HepG2 (cell line): ENCODE measurements at regions not wholly inside any gene's neighbourhood (a gene's known extent, or its start where the extent isn't known, plus 50 kb on each side); places are given as distances from the start of the nearest gene placed in this dataset.

ENCODE experiments used
- ATAC-seq: fragments of 200-7000 bp; cut with Tn5 transposase; 3 replicates; pipeline ENCODE4 v1.9.1; 2020; ENCODE audit warnings: mild to moderate bottlenecking, moderate library complexity
- BruUV-seq: library from RNA; stranded (reverse); fragments of 400-500 nt; replicated peaks from 2 replicates; lab custom pipeline; 2021; lab: Mats Ljungman, UMichigan
- CTCF ChIA-PET: fragments of 300-600 bp; formaldehyde crosslinking; extraction: SDS; loops from one replicate; lab custom pipeline; 2021; ENCODE audit warnings: low total read pairs, inconsistent platforms, low intra/inter-chr PET ratio; lab: Yijun Ruan, JAX
- POLR2A ChIA-PET: fragments of 350-600 bp; sonication (Branson Sonifier 250); formaldehyde crosslinking; loops from one replicate; lab custom pipeline; 2020; ENCODE audit warnings: antibody characterized with exemption, inconsistent platforms; lab: Yijun Ruan, JAX
- DNase-seq: peaks from one replicate; pipeline ENCODE4 v3.0.0-alpha.2; 2015; ENCODE audit warnings: low spot score
- FAIRE-seq: peaks from 3 replicates; lab custom pipeline; 2011; peaks lifted over from hg19 to GRCh38; lab: Jason Lieb, UNC
- H2AFZ ChIP-seq: one replicate; pipeline ENCODE4 v1.6.1; 2011; ENCODE audit warnings: low read length, inconsistent platforms
- H3K27ac ChIP-seq: fragments of 300-600 bp; 3 replicates; pipeline ENCODE4 v1.8.0; 2011; ENCODE audit warnings: mixed run types, mild to moderate bottlenecking, mixed read lengths, low read length, inconsistent platforms; ENCODE audit not compliant: insufficient read depth; ENCODE audit errors: extremely low read length
- H3K27me3 ChIP-seq, 2 experiments: fragments of 200-600 bp in 1 of 2; 2 replicates in 1 of 2; 3 replicates in 1 of 2; pipeline versions ENCODE4 v1.6.0 to v1.8.0; 2011; ENCODE audit warnings: low read length in 2 of 2, mild to moderate bottlenecking in 2 of 2, moderate library complexity in 2 of 2, inconsistent platforms in 1 of 2; ENCODE audit not compliant: insufficient read depth in 2 of 2, control insufficient read depth in 1 of 2
- H3K36me3 ChIP-seq, 2 experiments: fragments of 200-600 bp in 1 of 2; replicated peaks in 1 of 2; 2 replicates in 1 of 2; 3 replicates in 1 of 2; pipeline versions ENCODE4 v1.5.1 to v1.8.0; 2011; ENCODE audit warnings: low read length in 2 of 2, inconsistent platforms in 1 of 2; ENCODE audit not compliant: insufficient read depth in 2 of 2, control insufficient read depth in 1 of 2
- H3K4me1 ChIP-seq: 2 replicates; pipeline ENCODE4 v1.5.1; 2012; ENCODE audit warnings: low read length, inconsistent platforms; ENCODE audit not compliant: insufficient read depth
- H3K4me2 ChIP-seq: 2 replicates; pipeline ENCODE4 v1.6.0; 2011; ENCODE audit warnings: low read depth, low read length, inconsistent platforms
- H3K4me3 ChIP-seq, 3 experiments: fragments of 200-600 bp in 1 of 3; sonication (generic), shearing (Covaris generic) in 1 of 3; replicated peaks in 1 of 3; 2 replicates each; pipeline ENCODE4 v1.5.1; 2011 to 2016; ENCODE audit warnings: low read length in 3 of 3, inconsistent platforms in 2 of 3, low read depth in 2 of 3, mild to moderate bottlenecking in 2 of 3, control low read depth in 1 of 3, mixed read lengths in 1 of 3; ENCODE audit not compliant: insufficient read depth in 1 of 3
- H3K79me2 ChIP-seq: one replicate; pipeline ENCODE4 v1.6.1; 2011; ENCODE audit warnings: low read length, inconsistent platforms; ENCODE audit not compliant: insufficient read depth
- H3K9ac ChIP-seq: 2 replicates; pipeline ENCODE4 v1.6.0; 2011; ENCODE audit warnings: mild to moderate bottlenecking, low read depth, low read length, inconsistent platforms; ENCODE audit not compliant: insufficient read depth
- H3K9me3 ChIP-seq: 2 replicates; pipeline ENCODE4 v1.5.1; 2012; ENCODE audit warnings: mild to moderate bottlenecking, low read length
- H4K20me1 ChIP-seq: 2 replicates; pipeline ENCODE4 v1.6.0; 2011; ENCODE audit warnings: inconsistent platforms, mild to moderate bottlenecking, low read length, moderate library complexity; ENCODE audit not compliant: insufficient read depth
- JDP2 ChIP-seq: sonication (generic); formaldehyde crosslinking; IDR thresholded peaks from 2 replicates; pipeline ENCODE4 v1.8.1; 2022; ENCODE audit warnings: missing genetic modification reagents, borderline replicate concordance
- MTA1 ChIP-seq: sonication (generic); formaldehyde crosslinking; IDR thresholded peaks from 2 replicates; pipeline ENCODE4 v1.4.0; 2020; ENCODE audit warnings: missing genetic modification reagents, mild to moderate bottlenecking, borderline replicate concordance
- NFE2L2 ChIP-seq: fragments of 150-350 bp; IDR thresholded peaks from 2 replicates; pipeline ENCODE4 v1.6.1; 2014; ENCODE audit warnings: low read length
- THAP11 ChIP-seq: IDR thresholded peaks from 2 replicates; pipeline ENCODE4 v1.6.1; 2016; ENCODE audit warnings: missing biosample characterization, missing genetic modification reagents
- YEATS4 ChIP-seq: sonication (generic); formaldehyde crosslinking; IDR thresholded peaks from 2 replicates; pipeline ENCODE4 v1.4.0; 2020; ENCODE audit warnings: missing genetic modification reagents, borderline replicate concordance
- ZFP41 ChIP-seq: sonication (generic); formaldehyde crosslinking; IDR thresholded peaks from 2 replicates; pipeline ENCODE4 v1.4.0; 2020; ENCODE audit warnings: mild to moderate bottlenecking, missing genetic modification reagents, borderline replicate concordance
- ZKSCAN5 ChIP-seq: sonication (generic); formaldehyde crosslinking; IDR thresholded peaks from 2 replicates; pipeline ENCODE4 v1.5.1; 2020; ENCODE audit warnings: mild to moderate bottlenecking, missing genetic modification reagents
- ZNF138 ChIP-seq: sonication (generic); formaldehyde crosslinking; IDR thresholded peaks from 2 replicates; pipeline ENCODE4 v1.5.0; 2020; ENCODE audit warnings: mild to moderate bottlenecking, low read depth, missing genetic modification reagents
- ZNF230 ChIP-seq: sonication (generic); formaldehyde crosslinking; IDR thresholded peaks from 2 replicates; pipeline ENCODE4 v1.4.0; 2020; ENCODE audit warnings: mild to moderate bottlenecking, missing genetic modification reagents
- ZNF451 ChIP-seq: sonication (generic); formaldehyde crosslinking; IDR thresholded peaks from 2 replicates; pipeline ENCODE4 v1.5.0; 2020; ENCODE audit warnings: mild to moderate bottlenecking, missing genetic modification reagents
- in situ Hi-C: cut with HindIII; loops from 2 replicates; pipeline ENCODE4 v1.10.0; 2017; ENCODE audit warnings: low pct_unique_long_range_greater_than_20kb; ENCODE audit not compliant: extremely low pct_ligation_motif_present
- intact Hi-C: fragments of 100-400 bp; cut with micrococcal nuclease; formaldehyde crosslinking; loops from one replicate; pipeline ENCODE4 v1.10.0; 2022; ENCODE audit not compliant: unreplicated experiment
- TF ChIP-seq, protein P1 (sequence below): IDR thresholded peaks from 2 replicates; pipeline ENCODE4 v1.6.1; 2016
- TF ChIP-seq, protein P2 (sequence below): sonication (generic); formaldehyde crosslinking; IDR thresholded peaks from 2 replicates; pipeline ENCODE4 v1.4.0; 2020; ENCODE audit warnings: mild to moderate bottlenecking, missing genetic modification reagents
- TF ChIP-seq, protein P3 (sequence below): sonication (generic); formaldehyde crosslinking; IDR thresholded peaks from 2 replicates; pipeline ENCODE4 v1.4.0; 2020; ENCODE audit warnings: missing genetic modification reagents

DNA sequence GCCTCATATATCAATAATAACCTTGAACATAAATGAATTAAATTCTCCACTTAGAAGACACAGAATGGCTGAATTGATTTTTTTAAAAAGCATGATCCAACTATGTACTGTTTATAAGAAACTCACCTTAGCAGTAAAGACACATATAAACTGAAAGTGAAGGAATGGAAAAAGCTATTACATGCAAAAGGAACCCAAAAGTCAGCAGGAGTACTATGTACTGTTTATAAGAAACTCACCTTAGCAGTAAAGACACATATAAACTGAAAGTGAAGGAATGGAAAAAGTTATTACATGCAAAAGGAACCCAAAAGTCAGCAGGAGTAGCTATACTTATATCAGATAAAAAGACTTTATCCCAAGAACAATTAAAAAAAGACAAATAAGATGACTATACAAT lies 204.8 kb downstream of the TMEM161B start:
- no peak for ATAC-seq

More for the DNA sequence above, 204.8 kb downstream of the TMEM161B start:
- BruUV-seq = no TSS peak
- ChIA-PET POLR2A (no interaction called here), CTCF (no interaction called here)
- H3K4me1 ChIP-seq = peaks cover 13% of the 10 kb centered on the region
- FAIRE-seq (no peak), DNase-seq (no peak)
- no peaks in the 10 kb centered on the region for H3K79me2 ChIP-seq
- H3K27ac ChIP-seq = no peak overlapping the region
- no peaks in the 10 kb centered on the region for H3K27me3 ChIP-seq
- no peaks in the 10 kb centered on the region for H3K9me3 ChIP-seq
- H3K9ac ChIP-seq = no peak overlapping the region
- no peaks in the 10 kb centered on the region for H4K20me1 ChIP-seq
- H2AFZ ChIP-seq = no peak overlapping the region
- no peaks in the 10 kb centered on the region for H3K36me3 ChIP-seq
- no peak overlapping the region for H3K4me3 ChIP-seq
- intact Hi-C loops = no loop called here
- in situ Hi-C loops = no loop called here
- no peak overlapping the region for H3K4me2 ChIP-seq
- TF ChIP-seq, protein P1, sequence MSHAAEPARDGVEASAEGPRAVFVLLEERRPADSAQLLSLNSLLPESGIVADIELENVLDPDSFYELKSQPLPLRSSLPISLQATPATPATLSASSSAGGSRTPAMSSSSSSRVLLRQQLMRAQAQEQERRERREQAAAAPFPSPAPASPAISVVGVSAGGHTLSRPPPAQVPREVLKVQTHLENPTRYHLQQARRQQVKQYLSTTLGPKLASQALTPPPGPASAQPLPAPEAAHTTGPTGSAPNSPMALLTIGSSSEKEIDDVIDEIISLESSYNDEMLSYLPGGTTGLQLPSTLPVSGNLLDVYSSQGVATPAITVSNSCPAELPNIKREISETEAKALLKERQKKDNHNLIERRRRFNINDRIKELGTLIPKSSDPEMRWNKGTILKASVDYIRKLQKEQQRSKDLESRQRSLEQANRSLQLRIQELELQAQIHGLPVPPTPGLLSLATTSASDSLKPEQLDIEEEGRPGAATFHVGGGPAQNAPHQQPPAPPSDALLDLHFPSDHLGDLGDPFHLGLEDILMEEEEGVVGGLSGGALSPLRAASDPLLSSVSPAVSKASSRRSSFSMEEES (CRISPR knock-in tag) = no peak
- TF ChIP-seq, protein P2, sequence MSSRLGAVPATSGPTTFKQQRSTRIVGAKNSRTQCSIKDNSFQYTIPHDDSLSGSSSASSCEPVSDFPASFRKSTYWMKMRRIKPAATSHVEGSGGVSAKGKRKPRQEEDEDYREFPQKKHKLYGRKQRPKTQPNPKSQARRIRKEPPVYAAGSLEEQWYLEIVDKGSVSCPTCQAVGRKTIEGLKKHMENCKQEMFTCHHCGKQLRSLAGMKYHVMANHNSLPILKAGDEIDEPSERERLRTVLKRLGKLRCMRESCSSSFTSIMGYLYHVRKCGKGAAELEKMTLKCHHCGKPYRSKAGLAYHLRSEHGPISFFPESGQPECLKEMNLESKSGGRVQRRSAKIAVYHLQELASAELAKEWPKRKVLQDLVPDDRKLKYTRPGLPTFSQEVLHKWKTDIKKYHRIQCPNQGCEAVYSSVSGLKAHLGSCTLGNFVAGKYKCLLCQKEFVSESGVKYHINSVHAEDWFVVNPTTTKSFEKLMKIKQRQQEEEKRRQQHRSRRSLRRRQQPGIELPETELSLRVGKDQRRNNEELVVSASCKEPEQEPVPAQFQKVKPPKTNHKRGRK = no peak
- TF ChIP-seq ZFP41 (no peak), MTA1 (CRISPR knock-in tag) (no peak), ZNF451 (CRISPR knock-in tag) (no peak), THAP11 (CRISPR knock-in tag) (no peak), ZNF230 (CRISPR knock-in tag) (no peak), JDP2 (CRISPR knock-in tag) (no peak), YEATS4 (CRISPR knock-in tag) (no peak), ZNF138 (CRISPR knock-in tag) (no peak), NFE2L2 (no peak), ZKSCAN5 (CRISPR knock-in tag) (no peak)
- TF ChIP-seq, protein P3, sequence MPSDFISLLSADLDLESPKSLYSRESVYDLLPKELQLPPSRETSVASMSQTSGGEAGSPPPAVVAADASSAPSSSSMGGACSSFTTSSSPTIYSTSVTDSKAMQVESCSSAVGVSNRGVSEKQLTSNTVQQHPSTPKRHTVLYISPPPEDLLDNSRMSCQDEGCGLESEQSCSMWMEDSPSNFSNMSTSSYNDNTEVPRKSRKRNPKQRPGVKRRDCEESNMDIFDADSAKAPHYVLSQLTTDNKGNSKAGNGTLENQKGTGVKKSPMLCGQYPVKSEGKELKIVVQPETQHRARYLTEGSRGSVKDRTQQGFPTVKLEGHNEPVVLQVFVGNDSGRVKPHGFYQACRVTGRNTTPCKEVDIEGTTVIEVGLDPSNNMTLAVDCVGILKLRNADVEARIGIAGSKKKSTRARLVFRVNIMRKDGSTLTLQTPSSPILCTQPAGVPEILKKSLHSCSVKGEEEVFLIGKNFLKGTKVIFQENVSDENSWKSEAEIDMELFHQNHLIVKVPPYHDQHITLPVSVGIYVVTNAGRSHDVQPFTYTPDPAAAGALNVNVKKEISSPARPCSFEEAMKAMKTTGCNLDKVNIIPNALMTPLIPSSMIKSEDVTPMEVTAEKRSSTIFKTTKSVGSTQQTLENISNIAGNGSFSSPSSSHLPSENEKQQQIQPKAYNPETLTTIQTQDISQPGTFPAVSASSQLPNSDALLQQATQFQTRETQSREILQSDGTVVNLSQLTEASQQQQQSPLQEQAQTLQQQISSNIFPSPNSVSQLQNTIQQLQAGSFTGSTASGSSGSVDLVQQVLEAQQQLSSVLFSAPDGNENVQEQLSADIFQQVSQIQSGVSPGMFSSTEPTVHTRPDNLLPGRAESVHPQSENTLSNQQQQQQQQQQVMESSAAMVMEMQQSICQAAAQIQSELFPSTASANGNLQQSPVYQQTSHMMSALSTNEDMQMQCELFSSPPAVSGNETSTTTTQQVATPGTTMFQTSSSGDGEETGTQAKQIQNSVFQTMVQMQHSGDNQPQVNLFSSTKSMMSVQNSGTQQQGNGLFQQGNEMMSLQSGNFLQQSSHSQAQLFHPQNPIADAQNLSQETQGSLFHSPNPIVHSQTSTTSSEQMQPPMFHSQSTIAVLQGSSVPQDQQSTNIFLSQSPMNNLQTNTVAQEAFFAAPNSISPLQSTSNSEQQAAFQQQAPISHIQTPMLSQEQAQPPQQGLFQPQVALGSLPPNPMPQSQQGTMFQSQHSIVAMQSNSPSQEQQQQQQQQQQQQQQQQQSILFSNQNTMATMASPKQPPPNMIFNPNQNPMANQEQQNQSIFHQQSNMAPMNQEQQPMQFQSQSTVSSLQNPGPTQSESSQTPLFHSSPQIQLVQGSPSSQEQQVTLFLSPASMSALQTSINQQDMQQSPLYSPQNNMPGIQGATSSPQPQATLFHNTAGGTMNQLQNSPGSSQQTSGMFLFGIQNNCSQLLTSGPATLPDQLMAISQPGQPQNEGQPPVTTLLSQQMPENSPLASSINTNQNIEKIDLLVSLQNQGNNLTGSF (CRISPR knock-in tag) = no peak
